ENCODE measurements at regions not wholly inside any gene's neighbourhood (a gene's known extent, or its start where the extent isn't known, plus 50 kb on each side); places are given as distances from the start of the nearest gene placed in this dataset.

- H3K4me3 ChIP-seq (ENCODE audit: low read depth, low read length): no peak overlapping the region
- H3K27ac ChIP-seq (ENCODE audit: low read depth, low read length): no peak overlapping the region
- no peaks in the 10 kb centered on the region for H3K79me2 ChIP-seq (ENCODE audit: control insufficient read depth, insufficient read depth, low read length, unreplicated experiment)
- no peaks in the 10 kb centered on the region for H3K4me1 ChIP-seq (ENCODE audit: control insufficient read depth, insufficient read depth, low read length, unreplicated experiment)
- H3K36me3 ChIP-seq (ENCODE audit: insufficient read depth, low read length): no peaks in the 10 kb centered on the region
- no peak overlapping the region for H2AFZ ChIP-seq (ENCODE audit: low read length, unreplicated experiment)
- peaks cover 93% of the 10 kb centered on the region for H3K27me3 ChIP-seq (ENCODE audit: insufficient read depth, low read length)
Observed at GRCh38 chr16:86289907-86290306, 220.4 kb upstream of the FOXF1 start.

- Histone ChIP-seq H3K36me3 (ENCODE audit: insufficient read depth, low read length) (no peaks in the 10 kb centered on the region), H3K27me3 (ENCODE audit: insufficient read depth, low read length) (peaks cover 79% of the 10 kb centered on the region), H3K4me1 (ENCODE audit: control insufficient read depth, insufficient read depth, low read length, unreplicated experiment) (no peaks in the 10 kb centered on the region), H3K27ac (ENCODE audit: low read depth, low read length) (no peak overlapping the region), H3K79me2 (ENCODE audit: control insufficient read depth, insufficient read depth, low read length, unreplicated experiment) (no peaks in the 10 kb centered on the region), H3K4me3 (ENCODE audit: low read depth, low read length) (no peak overlapping the region), H2AFZ (ENCODE audit: low read length, unreplicated experiment) (no peak overlapping the region)
Observed at GRCh38 chr16:86291491-86291890, 218.8 kb upstream of the FOXF1 start.

GRCh38 chr16:86292171-86292775 lies 218.1 kb upstream of the FOXF1 start:
- Histone ChIP-seq H3K27ac (ENCODE audit: low read depth, low read length) (no peak overlapping the region), H2AFZ (ENCODE audit: low read length, unreplicated experiment) (no peak overlapping the region), H3K4me3 (ENCODE audit: low read depth, low read length) (no peak overlapping the region), H3K27me3 (ENCODE audit: insufficient read depth, low read length) (peaks cover 78% of the 10 kb centered on the region), H3K79me2 (ENCODE audit: control insufficient read depth, insufficient read depth, low read length, unreplicated experiment) (no peaks in the 10 kb centered on the region), H3K36me3 (ENCODE audit: insufficient read depth, low read length) (no peaks in the 10 kb centered on the region), H3K4me1 (ENCODE audit: control insufficient read depth, insufficient read depth, low read length, unreplicated experiment) (peaks cover under 1% of the 10 kb centered on the region)

- Histone ChIP-seq H3K36me3 (ENCODE audit: insufficient read depth, low read length) (no peaks in the 10 kb centered on the region), H3K79me2 (ENCODE audit: control insufficient read depth, insufficient read depth, low read length, unreplicated experiment) (no peaks in the 10 kb centered on the region), H3K27me3 (ENCODE audit: insufficient read depth, low read length) (peaks cover 78% of the 10 kb centered on the region), H3K4me1 (ENCODE audit: control insufficient read depth, insufficient read depth, low read length, unreplicated experiment) (peaks cover 4% of the 10 kb centered on the region), H3K27ac (ENCODE audit: low read depth, low read length) (no peak overlapping the region), H2AFZ (ENCODE audit: low read length, unreplicated experiment) (no peak overlapping the region), H3K4me3 (ENCODE audit: low read depth, low read length) (no peak overlapping the region)
Observed at GRCh38 chr16:86292942-86293341, 217.4 kb upstream of the FOXF1 start.

GRCh38 chr16:86293906-86294305 lies 216.4 kb upstream of the FOXF1 start:
- Histone ChIP-seq H3K4me3 (ENCODE audit: low read depth, low read length) (no peak overlapping the region), H3K4me1 (ENCODE audit: control insufficient read depth, insufficient read depth, low read length, unreplicated experiment) (peaks cover 4% of the 10 kb centered on the region), H3K36me3 (ENCODE audit: insufficient read depth, low read length) (no peaks in the 10 kb centered on the region), H3K79me2 (ENCODE audit: control insufficient read depth, insufficient read depth, low read length, unreplicated experiment) (no peaks in the 10 kb centered on the region), H3K27ac (ENCODE audit: low read depth, low read length) (no peak overlapping the region), H2AFZ (ENCODE audit: low read length, unreplicated experiment) (no peak overlapping the region), H3K27me3 (ENCODE audit: insufficient read depth, low read length) (peaks cover 77% of the 10 kb centered on the region)

GRCh38 chr16:86294535-86295196 lies 215.7 kb upstream of the FOXF1 start:
- Histone ChIP-seq H3K4me1 (ENCODE audit: control insufficient read depth, insufficient read depth, low read length, unreplicated experiment) (peaks cover 4% of the 10 kb centered on the region), H3K4me3 (ENCODE audit: low read depth, low read length) (no peak overlapping the region), H3K27me3 (ENCODE audit: insufficient read depth, low read length) (peaks cover 76% of the 10 kb centered on the region), H3K79me2 (ENCODE audit: control insufficient read depth, insufficient read depth, low read length, unreplicated experiment) (no peaks in the 10 kb centered on the region), H3K27ac (ENCODE audit: low read depth, low read length) (no peak overlapping the region), H3K36me3 (ENCODE audit: insufficient read depth, low read length) (no peaks in the 10 kb centered on the region), H2AFZ (ENCODE audit: low read length, unreplicated experiment) (no peak overlapping the region)

- H3K27me3 ChIP-seq (ENCODE audit: insufficient read depth, low read length): peaks cover 73% of the 10 kb centered on the region
- H3K4me1 ChIP-seq (ENCODE audit: control insufficient read depth, insufficient read depth, low read length, unreplicated experiment): peaks cover 4% of the 10 kb centered on the region
- H3K36me3 ChIP-seq (ENCODE audit: insufficient read depth, low read length): no peaks in the 10 kb centered on the region
- H3K4me3 ChIP-seq (ENCODE audit: low read depth, low read length): no peak overlapping the region
- H3K27ac ChIP-seq (ENCODE audit: low read depth, low read length): no peak overlapping the region
- H3K79me2 ChIP-seq (ENCODE audit: control insufficient read depth, insufficient read depth, low read length, unreplicated experiment): no peaks in the 10 kb centered on the region
- H2AFZ ChIP-seq (ENCODE audit: low read length, unreplicated experiment): no peak overlapping the region
Observed at GRCh38 chr16:86296256-86296655, 214.1 kb upstream of the FOXF1 start.

GRCh38 chr16:86297391-86297790 lies 212.9 kb upstream of the FOXF1 start:
- no peaks in the 10 kb centered on the region for H3K79me2 ChIP-seq (ENCODE audit: control insufficient read depth, insufficient read depth, low read length, unreplicated experiment)
- H3K4me3 ChIP-seq (ENCODE audit: low read depth, low read length): no peak overlapping the region
- H3K27ac ChIP-seq (ENCODE audit: low read depth, low read length): no peak overlapping the region
- no peak overlapping the region for H2AFZ ChIP-seq (ENCODE audit: low read length, unreplicated experiment)
- no peaks in the 10 kb centered on the region for H3K36me3 ChIP-seq (ENCODE audit: insufficient read depth, low read length)
- peaks cover 4% of the 10 kb centered on the region for H3K4me1 ChIP-seq (ENCODE audit: control insufficient read depth, insufficient read depth, low read length, unreplicated experiment)
- H3K27me3 ChIP-seq (ENCODE audit: insufficient read depth, low read length): peaks cover 67% of the 10 kb centered on the region

GRCh38 chr16:86297866-86298757 lies 212.2 kb upstream of the FOXF1 start:
- H3K27me3 ChIP-seq (ENCODE audit: insufficient read depth, low read length): peaks cover 59% of the 10 kb centered on the region
- no peaks in the 10 kb centered on the region for H3K79me2 ChIP-seq (ENCODE audit: control insufficient read depth, insufficient read depth, low read length, unreplicated experiment)
- H3K4me1 ChIP-seq (ENCODE audit: control insufficient read depth, insufficient read depth, low read length, unreplicated experiment): peaks cover 4% of the 10 kb centered on the region
- no peaks in the 10 kb centered on the region for H3K36me3 ChIP-seq (ENCODE audit: insufficient read depth, low read length)
- no peak overlapping the region for H3K27ac ChIP-seq (ENCODE audit: low read depth, low read length)
- H3K4me3 ChIP-seq (ENCODE audit: low read depth, low read length): no peak overlapping the region
- H2AFZ ChIP-seq (ENCODE audit: low read length, unreplicated experiment): no peak overlapping the region

GRCh38 chr16:86298758-86299134 lies 211.6 kb upstream of the FOXF1 start:
- H3K79me2 ChIP-seq (ENCODE audit: control insufficient read depth, insufficient read depth, low read length, unreplicated experiment): no peaks in the 10 kb centered on the region
- no peak overlapping the region for H3K4me3 ChIP-seq (ENCODE audit: low read depth, low read length)
- H2AFZ ChIP-seq (ENCODE audit: low read length, unreplicated experiment): no peak overlapping the region

More at GRCh38 chr16:86298758-86299134, 211.6 kb upstream of the FOXF1 start:
- H3K27me3 ChIP-seq (ENCODE audit: insufficient read depth, low read length): peaks cover 55% of the 10 kb centered on the region
- no peaks in the 10 kb centered on the region for H3K36me3 ChIP-seq (ENCODE audit: insufficient read depth, low read length)
- peaks cover 4% of the 10 kb centered on the region for H3K4me1 ChIP-seq (ENCODE audit: control insufficient read depth, insufficient read depth, low read length, unreplicated experiment)
- H3K27ac ChIP-seq (ENCODE audit: low read depth, low read length): no peak overlapping the region
